SKM-1 treated with dmso at 0.1 percent for 144 hours (cell line): ENCODE measurements at regions not wholly inside any gene's neighbourhood (a gene's known extent, or its start where the extent isn't known, plus 50 kb on each side); places are given as distances from the start of the nearest gene placed in this dataset.
"Not testable (repeated sequence)": the region's sequence is repeated elsewhere in the genome, so short reads cannot be mapped to it uniquely, and the experiment has no call there.

Experiments
- DNase-seq: peaks from one replicate; lab custom pipeline; 2025; ENCODE audit not compliant: unreplicated experiment; lab: John Stamatoyannopoulos, UW

- DNase-seq = no peak
These were observed 526.0 kb upstream of the ADGRL4 start for GRCh38 chr1:79532555-79532954.

- no peak for DNase-seq
These were observed 525.3 kb upstream of the ADGRL4 start for GRCh38 chr1:79531790-79532189.

DNA sequence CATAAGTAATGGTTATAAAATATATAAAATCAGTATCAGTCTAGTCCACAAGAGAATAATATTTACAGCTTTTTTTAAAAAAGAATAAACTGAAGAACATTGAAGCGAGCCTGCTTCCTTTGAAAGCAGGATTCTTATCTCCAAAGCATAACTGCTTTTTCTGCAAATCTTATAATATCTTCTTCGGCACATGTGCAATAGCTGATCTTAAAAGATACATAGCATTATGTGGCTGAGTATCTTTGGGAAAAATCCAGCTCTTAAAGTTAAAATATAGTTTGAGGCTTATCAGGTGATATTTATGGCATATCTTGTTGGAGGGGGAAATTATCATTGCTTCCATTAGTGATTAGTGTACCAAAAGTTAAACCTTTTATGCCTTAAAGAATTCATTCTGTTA lies 523.9 kb upstream of the ADGRL4 start:
- no peak for DNase-seq

DNA sequence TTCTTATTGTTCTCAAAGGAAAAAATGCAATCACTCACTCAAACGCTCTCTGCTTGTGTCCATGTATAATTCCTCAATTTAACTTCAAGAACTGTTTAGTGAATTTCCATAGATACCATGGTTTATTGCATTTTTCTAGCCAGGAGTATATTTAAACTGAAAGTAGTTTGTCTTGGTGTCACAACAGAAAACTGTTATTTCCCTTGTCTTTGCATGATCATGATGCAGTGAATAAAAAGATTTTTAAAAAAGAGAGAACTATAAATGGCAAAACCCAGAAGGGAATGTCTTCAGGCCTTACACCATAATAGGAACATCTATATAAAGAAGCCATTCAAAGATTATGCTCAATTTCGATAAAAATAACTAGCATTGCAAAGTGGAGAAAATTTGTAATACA lies 523.5 kb upstream of the ADGRL4 start:
- no peak for DNase-seq

- no peak for DNase-seq
These were observed 517.6 kb upstream of the ADGRL4 start for GRCh38 chr1:79524126-79524525.

GRCh38 chr1:79519084-79519760 lies 512.7 kb upstream of the ADGRL4 start:
- DNase-seq = no peak

DNA sequence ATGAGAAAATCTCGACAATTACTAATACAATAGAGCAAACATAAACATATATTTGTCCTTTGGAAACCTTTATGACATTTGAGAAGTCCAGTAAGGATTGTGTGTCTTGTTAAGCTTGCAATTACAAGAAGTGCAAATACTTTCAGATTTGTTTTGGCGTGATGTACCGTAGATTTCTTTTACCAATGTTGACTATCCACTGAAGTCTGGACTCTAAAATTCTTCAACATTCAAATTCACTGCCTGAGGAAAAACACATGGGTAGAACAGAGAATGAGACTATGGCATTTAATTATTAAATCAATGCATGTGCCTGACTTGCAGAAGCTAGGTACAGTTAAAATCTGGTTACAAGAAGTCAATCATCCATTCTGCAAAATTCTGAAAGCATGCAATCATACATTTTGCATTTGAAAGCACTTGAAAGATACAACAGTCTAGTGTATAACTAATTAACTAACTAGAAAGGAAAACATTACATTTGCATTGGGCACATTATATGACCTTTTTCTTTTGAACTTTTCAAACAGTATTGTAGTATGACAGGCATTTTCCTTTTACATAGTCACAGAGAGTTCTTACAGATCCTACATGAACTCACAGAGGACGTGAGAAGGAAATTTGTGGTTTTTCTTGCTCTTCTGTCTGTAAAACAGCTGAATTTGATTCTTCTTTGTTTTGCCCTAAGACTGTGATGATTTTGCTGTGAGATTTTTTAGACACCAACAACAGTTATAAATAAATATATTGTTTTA lies 511.1 kb upstream of the ADGRL4 start:
- DNase-seq = no peak

DNA sequence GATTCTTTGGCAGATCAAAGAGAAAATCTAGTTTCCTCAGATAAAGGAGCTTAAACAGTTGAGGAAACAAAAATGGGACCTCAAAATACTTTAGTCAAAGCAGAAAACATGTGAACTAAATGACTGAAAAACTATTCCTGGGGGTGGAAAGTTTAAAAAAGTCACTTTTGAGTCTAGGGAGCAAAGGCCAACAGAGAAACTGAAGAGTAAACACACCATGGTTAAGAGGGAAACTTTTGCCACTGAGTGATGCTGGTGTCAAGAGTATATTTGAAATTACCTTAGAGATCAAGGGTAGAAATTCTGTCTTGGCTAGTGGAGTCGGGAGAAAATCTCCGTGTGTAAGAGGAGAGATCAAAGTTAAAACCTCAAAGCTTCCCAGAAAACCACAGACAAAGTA lies 501.2 kb upstream of the ADGRL4 start:
- DNase-seq = no peak

DNA sequence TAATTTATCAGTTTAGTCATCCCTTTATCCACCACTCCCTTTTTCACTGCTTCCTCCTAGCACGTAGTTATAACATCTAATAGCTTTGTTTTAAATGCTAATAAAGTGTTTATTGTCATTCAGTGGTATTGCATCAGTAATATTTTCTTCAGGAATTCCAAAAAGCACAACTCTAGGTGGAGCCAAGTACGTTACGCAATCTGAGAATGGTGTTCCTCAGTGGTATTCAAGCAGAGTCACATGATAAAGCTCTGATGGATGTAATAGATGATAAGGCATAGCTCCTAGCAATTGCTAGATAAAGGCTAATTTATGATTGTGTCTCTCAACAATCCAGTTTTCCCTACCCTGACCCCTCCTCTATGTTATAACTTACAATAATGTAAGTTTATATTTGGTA lies 494.6 kb upstream of the ADGRL4 start:
- no peak for DNase-seq

- no peak for DNase-seq
These were observed 493.0 kb upstream of the ADGRL4 start for GRCh38 chr1:79499541-79499940.

DNA sequence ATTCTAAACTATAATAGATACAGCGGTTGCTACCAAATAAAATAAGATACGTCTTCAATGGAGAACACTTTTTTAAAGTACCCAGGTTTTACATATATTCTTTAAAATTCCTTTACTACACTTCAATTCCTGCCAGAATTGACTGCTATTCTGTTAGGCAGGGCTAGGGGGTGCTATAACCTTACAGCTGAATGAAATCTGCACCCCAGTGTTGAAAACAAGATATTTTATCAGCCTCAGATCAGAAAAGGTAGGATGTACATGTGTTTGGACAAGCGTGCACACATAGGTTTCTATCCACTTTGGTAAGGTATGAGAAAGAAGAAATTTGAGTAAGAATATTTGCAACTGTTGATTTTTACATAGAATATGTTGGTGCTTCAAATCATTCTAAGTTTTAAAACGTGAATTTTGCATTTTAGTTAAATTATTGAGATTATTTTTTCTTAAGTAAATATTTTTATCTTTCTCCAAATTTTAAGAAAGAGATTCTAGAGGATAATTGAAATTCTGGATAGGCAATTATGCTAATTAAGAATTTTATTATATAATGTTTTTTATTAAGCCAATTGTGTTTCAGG lies 490.8 kb upstream of the ADGRL4 start:
- DNase-seq = peak; percentile 63

- DNase-seq = no peak
These were observed 489.6 kb upstream of the ADGRL4 start for GRCh38 chr1:79496129-79496528.

DNA sequence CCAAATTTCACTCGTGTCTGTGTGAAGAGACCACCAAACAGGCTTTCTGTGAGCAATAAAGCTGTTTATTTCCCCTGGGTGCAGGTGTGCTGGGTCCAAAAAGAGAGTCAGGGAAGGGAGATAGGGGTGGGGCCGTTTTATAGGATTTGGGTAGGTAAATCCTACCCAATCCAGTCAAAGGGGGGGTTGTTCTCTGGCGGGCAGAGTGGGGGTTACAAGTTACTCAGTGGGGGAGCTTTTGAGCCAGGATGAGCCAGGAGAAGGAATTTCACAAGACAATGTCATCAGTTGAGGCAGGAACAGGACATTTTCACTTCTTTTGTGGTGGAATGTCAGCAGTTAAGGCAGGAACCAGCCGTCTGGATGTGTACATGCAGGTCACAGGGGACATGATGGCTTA lies 487.2 kb upstream of the ADGRL4 start:
- not testable (repeated sequence) for DNase-seq

- DNase-seq = not testable (repeated sequence)
These were observed 482.1 kb upstream of the ADGRL4 start for GRCh38 chr1:79488572-79489121.

DNA sequence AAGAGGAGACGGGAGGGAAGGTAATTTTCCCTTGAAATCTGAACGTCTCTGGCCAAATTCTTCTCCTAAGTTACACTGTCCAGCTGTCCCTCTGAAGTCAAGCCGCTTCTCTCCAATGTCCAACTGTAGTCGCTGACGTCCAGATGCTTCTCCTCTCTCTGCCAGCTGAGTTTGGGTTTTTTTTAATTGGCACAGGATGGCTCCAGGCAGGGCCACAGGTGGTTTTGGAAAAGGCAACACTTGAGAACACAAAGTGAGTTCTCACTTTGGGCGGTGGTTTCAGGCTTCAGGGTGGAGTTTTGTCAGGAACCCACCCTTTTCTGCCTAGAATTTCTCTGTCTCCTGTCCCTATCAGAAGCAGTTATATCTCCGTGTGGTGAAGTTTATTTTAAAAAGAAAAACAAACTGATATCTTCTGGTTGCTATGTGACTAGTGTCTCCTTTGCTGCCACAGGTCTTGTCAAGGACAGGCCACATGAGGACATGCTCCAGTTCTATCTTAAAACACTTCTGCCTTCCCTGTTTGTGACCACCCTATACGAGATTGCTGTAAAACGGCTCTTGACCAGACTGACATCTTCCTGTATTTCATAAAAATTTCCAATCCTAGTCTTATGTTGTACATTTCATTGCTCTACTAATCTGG lies 472.3 kb upstream of the ADGRL4 start:
- DNase-seq = no peak

DNA sequence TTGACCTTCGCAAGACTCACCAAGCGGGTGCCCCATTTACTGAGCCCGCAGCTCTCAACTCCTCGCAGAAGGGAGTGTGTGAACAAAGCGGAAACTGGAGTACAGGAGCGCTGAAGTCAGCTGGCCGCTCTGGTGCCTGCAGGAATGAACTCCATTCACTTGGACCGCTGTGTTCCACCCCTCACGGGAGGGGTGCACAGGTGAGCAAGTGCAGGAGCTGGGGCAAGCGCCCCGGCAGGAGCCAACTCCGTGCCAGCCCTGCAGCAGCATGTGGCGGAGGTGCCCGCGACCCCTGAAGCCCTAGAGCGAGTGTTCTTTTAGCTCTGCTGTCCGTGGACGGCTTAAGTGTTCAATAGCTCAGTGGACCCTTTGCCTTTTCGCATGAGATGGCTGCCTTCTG lies 471.6 kb upstream of the ADGRL4 start:
- no peak for DNase-seq

- no peak for DNase-seq
These were observed 465.6 kb upstream of the ADGRL4 start for GRCh38 chr1:79472067-79472656.

DNA sequence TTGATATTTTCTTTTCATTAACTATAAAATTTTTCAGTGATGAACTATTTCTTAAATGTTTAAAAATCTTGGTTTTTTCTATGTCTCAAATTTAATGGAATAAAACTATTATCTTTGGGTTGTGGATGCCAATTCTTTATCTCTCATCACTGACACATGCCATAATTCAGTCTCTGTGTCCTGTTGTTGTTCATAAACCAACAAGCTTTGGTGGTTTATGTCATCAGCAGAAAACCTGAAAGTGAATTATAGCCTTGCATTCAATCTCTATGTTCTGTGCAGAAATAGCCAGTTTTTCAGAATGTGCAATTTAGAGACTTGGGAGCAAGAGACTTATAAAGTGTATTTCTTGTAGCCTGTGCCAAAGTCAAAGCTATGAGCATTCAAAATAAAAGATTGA lies 462.6 kb upstream of the ADGRL4 start:
- no peak for DNase-seq

DNA sequence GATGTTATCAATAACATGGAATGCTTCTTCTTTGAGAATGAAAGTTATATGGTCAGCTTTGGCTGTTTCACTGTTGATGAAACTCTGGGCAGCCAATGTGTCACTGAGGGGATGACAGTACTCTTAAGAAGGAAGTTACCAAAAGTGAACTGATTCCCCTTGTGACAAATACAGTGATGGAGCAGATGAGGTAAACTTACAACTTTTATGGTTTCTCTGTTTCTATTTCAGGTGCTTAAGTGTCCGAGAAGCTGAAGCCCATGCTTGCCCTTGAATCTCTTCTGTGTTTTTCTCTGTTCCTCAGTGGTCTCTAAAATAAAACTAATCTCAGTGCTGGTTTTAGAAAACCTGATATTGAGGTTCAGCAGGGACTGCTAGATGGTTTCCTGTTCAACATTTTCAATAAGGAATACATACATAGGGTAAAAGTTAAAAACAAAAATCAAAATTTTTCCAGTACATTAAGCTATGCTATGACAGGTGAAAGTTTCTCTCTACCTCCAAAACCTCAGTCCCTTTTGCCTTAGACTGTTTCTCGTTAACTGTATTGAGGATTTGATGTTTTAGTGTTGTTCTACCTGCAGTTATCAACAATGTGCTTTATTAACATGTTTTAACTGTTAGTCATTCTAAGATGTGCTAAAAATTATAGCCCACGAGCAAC lies 454.4 kb upstream of the ADGRL4 start:
- no peak for DNase-seq

- peak; percentile 4 for DNase-seq
These were observed 451.2 kb upstream of the ADGRL4 start for GRCh38 chr1:79457562-79458224.
